C4-2B (cell line): ENCODE measurements at regions not wholly inside any gene's neighbourhood (a gene's known extent, or its start where the extent isn't known, plus 50 kb on each side); places are given as distances from the start of the nearest gene placed in this dataset.
"Not testable (repeated sequence)": the region's sequence is repeated elsewhere in the genome, so short reads cannot be mapped to it uniquely, and the experiment has no call there.

ENCODE experiments used
- CTCF ChIP-seq: fragments of 450-650 bp; conservative IDR thresholded peaks from 2 replicates; pipeline ENCODE4 v1.5.1; 2017; ENCODE audit warnings: mild to moderate bottlenecking
- ZFX ChIP-seq: fragments of 450-650 bp; IDR thresholded peaks from 2 replicates; pipeline ENCODE4 v1.6.1; 2017

- not testable (repeated sequence) for TF ChIP-seq CTCF, ZFX
Observed at GRCh38 chr1:214870426-214870825, 212.1 kb upstream of the KCNK2 start.
